IPS-NIHi7 (cell line): ENCODE measurements at regions not wholly inside any gene's neighbourhood (a gene's known extent, or its start where the extent isn't known, plus 50 kb on each side); places are given as distances from the start of the nearest gene placed in this dataset.
"Not testable (repeated sequence)": the region's sequence is repeated elsewhere in the genome, so short reads cannot be mapped to it uniquely, and the experiment has no call there.

ENCODE experiments used
- DNase-seq: peaks from one replicate; pipeline ENCODE4 v3.0.0; 2012; ENCODE audit warnings: mixed read lengths; ENCODE audit errors: extremely low spot score

GRCh38 chr13:107819071-107819470 lies 396.3 kb downstream of the LIG4 start:
- no peak for DNase-seq

GRCh38 chr13:107817647-107818287 lies 397.6 kb downstream of the LIG4 start:
- peak; percentile 44 for DNase-seq

DNA sequence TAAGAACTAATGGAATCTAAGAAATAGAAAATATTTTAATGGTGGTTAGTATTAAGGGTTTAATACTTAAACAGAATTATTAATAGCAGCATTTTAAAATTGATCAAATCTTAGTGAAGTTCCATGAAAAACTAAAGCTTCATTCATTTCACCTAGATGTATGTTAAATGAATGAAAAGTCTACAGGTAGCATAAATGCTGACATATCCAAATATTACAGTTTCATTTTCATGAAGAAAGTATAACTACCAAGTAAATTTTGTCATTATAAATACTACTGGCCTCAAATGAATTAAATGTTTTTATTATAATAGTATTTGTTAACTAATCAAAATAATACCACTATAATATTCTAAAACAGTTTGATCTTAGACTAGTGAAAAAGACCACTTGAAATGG lies 403.3 kb downstream of the LIG4 start:
- no peak for DNase-seq

GRCh38 chr13:107811233-107812013 lies 403.9 kb downstream of the LIG4 start:
- no peak for DNase-seq

DNA sequence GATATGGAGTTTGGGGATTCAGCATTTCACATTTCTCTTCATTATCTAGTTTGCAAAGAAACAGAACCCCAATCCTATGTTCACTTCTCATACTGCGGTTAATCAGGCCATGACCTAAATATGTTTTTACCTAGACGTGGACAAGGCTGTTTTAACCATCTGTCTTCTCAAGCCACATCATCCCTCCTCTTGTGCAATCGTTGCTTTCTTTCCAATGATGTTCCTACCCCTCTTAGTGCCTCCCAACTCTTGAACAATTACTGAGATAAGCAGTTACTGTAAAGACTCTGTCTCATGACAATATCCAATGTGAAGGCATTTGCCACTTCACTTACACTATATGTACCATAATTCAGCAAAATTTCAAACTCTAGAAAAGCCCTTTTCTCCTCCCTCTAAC lies 406.2 kb downstream of the LIG4 start:
- no peak for DNase-seq

DNA sequence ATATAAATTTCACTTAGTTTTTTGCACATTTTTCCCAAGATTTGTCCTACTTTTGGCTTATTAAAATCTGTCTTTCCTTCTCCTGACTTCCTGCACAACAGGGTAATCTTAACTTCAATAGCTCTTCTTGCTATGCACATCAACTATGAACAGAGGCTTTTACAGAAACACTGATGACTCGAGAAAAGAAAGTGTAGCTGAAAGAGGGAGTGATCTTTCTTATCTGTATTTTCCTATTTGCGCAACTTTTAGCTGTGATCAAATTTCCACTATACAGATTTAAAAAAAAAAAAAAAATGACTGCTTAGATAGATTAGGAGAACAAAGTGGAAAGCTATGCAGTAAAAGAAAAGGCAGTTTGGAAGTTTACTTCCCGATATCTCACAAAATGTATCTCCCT lies 406.9 kb downstream of the LIG4 start:
- DNase-seq: no peak

DNA sequence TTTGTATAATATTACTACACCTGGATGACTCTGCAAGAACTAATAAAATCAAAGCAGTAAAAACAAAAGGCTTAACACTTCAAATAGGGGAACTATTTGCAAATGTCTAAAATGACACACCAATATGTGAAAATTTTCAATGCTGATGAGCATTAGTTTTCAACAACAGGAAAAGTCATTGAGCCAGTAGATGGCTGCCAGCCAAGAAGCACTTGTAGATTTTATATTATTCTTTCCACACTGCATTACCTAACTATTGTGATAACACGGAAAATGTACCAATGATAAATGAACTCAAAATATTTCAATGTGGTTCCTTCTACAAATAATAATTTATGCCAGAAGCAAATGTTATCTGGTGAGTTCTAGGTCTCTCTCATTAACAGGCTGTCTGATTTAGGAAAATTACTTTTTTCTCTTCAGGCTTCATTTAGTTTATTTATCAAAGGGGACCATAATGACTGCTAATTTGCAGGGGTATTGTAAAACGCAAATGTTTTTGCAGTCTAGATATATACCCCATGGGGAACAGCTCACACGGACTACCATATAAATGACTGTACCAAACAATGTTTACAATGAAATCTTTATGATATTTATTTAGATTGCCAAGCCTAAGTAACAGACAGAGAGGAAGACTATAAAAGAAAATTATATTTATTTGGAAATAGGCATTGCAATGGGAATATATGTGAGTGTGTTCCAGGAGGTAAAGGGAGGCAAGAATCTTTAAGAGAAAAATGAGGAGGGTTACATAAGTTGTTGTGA lies 407.8 kb downstream of the LIG4 start:
- no peak for DNase-seq

GRCh38 chr13:107806726-107807125 lies 408.6 kb downstream of the LIG4 start:
- no peak for DNase-seq

GRCh38 chr13:107803822-107804495 lies 411.4 kb downstream of the LIG4 start:
- no peak for DNase-seq

- DNase-seq: no peak
Measured at GRCh38 chr13:107801621-107802020, 413.7 kb downstream of the LIG4 start.

DNA sequence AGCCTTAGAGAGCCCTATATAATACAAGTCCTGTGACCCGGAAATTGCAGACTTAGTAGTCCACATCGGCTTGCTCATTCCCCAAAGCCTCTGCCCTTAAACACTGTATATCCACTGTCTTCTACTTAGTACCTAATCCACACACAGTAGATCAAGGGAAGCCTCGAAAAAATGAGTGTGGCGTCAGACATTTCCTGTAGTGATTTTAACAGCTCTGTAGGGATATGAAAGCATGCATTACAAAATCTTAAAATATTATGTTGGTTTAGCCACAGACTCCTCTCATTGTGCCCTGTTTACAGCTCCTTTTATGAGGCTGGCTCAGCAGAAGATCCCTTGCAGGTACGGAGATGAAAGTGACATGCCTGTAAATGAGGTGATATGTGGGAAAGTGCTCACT lies 416.3 kb downstream of the LIG4 start:
- DNase-seq: no peak

DNA sequence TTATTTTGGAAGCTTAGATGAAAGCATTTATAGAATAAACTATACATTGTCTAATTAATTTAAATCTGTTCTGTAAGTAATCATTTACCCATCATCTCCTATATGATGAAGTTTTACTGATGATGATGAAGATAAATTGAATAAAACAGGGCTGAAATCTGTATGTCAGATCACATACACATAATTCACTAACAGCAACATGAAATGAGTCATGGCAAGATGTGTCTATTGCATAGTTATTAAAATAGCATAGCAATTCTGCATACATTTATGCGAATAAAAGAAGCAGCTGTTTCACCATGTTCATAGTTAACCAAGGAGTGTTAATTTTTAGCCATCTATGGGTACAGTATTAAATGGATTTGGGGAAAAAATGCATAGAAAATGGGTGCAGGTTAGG lies 424.9 kb downstream of the LIG4 start:
- no peak for DNase-seq

DNA sequence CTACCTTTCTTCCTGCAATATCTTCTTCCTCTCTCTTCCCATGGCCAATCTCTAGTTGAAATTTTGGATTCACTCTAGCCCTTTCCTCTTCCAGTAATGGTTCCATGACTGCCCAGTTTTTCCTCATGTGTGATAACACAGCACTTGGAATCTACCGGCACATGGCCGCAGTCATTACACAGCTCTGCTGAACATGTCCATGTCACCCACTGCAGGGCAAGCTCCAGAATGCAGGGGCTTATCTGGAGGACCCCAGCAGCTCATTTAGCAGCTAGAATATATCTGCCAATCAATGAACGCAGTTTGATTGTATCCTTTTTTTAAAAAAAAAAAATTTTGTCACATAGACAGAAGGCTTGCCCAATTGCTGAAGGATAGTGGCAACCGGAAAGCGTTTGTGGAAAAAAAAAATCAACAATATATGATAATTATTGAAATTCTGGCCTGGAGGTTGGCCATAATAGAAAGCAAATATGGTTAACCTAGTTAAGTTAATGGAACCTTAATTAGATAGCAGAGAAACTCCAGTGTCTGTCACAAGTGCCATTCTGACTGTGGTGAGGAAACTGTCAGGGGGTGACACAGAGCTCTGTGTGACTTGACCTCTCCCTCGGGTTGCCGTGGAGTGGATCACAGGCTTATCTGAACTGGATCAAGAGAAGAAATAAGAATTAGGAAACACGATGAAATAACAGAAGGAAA lies 426.7 kb downstream of the LIG4 start:
- DNase-seq: no peak

GRCh38 chr13:107782646-107783045 lies 432.7 kb downstream of the LIG4 start:
- DNase-seq: not testable (repeated sequence)

DNA sequence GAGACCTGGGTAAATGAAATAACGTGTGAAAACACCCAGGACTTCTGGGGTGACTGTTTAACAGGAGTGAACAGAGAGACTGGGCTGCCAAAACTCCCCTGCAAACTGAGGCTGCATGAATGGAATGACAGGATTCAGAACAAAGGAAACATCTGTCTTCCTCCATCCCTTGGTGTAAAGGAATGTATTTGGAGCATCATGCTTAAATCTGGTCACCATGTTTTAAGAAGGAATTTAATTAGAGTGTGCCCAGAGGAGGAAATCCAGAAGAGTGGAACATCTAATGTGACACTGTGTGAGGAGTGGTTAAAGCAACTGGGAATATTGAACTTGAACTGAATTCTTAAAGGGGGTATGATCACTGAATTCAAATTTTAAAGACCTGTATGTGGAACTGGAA lies 437.2 kb downstream of the LIG4 start:
- no peak for DNase-seq

DNA sequence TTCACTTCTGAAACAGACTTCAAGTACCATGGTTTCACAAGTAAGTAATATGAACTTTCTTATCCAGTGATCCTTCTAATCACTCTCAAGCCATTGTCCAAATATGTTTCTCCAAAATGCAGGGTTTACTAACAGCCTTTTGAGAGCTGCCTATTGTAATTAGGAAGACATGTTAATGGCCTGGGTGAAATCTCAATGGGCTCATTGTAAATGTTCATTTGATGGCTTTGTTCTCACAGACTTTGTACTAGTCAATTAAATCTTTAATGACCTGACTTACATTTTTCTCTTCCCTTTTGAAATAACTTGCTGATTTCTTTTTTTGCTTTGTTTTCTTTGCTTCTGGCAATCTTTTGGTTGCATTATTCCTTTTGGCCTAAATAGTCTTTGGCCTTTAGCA lies 444.8 kb downstream of the LIG4 start:
- no peak for DNase-seq

GRCh38 chr13:107767119-107767518 lies 448.2 kb downstream of the LIG4 start:
- DNase-seq: no peak

GRCh38 chr13:107765724-107766401 lies 449.5 kb downstream of the LIG4 start:
- no peak for DNase-seq

DNA sequence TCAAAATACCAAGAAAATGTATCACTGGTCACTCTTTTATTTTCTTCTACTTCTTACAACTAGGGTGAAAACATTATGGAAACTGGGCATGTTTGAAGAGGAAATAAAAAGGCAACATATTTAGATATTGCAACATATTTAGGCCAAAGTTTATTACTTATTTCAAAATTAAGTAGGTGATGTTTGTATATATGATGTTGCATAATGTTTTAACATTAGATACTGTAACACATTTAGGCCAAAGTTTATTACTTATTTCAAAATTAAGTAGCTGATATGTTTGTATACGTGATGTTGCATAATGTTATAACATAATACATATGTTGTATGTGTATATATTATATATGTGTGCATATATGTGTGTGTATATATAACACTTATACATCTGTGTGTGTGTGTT lies 451.3 kb downstream of the LIG4 start:
- DNase-seq: no peak

GRCh38 chr13:107753748-107754147 lies 461.6 kb downstream of the LIG4 start:
- no peak for DNase-seq

DNA sequence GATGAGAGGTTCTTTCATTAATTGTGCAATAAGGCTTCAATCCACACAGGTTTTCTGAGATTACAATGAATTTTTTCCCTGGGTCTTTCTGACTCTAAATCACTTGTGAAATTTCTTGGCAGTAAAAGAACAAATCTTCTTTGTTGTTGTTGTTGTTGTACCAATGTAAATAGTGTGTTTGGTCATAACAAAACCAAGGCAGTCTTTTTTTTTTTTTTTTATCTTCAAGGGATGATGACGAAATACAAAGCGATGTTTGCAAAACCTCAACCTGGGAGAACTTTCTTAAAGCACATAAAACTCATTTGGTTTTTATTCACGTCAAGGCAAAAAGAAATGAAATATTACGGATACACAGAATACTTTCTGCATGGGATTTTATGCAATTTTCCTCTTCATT lies 462.0 kb downstream of the LIG4 start:
- DNase-seq: no peak
